IPS DF 6.9 (cell line): ENCODE measurements at regions not wholly inside any gene's neighbourhood (a gene's known extent, or its start where the extent isn't known, plus 50 kb on each side); places are given as distances from the start of the nearest gene placed in this dataset.

Source experiments
- DNase-seq: peaks from one replicate; pipeline ENCODE4 v3.0.0-alpha.2; 2013; ENCODE audit warnings: low read depth, low spot score
- H3K27ac ChIP-seq: one replicate; pipeline ENCODE4 v1.5.1; 2013; ENCODE audit warnings: low read length, control low read depth
- H3K27me3 ChIP-seq: 2 replicates; pipeline ENCODE4 v1.6.1; 2013; ENCODE audit warnings: mild to moderate bottlenecking, low read length; ENCODE audit not compliant: control insufficient read depth, insufficient read depth
- H3K36me3 ChIP-seq: 2 replicates; pipeline ENCODE4 v1.6.1; 2013; ENCODE audit warnings: low read length; ENCODE audit not compliant: control insufficient read depth, insufficient read depth
- H3K4me1 ChIP-seq: 2 replicates; pipeline ENCODE4 v1.6.1; 2013; ENCODE audit warnings: low read length; ENCODE audit not compliant: control insufficient read depth, insufficient read depth
- H3K4me3 ChIP-seq: 2 replicates; pipeline ENCODE4 v1.5.1; 2013; ENCODE audit warnings: mild to moderate bottlenecking, low read length
- H3K9me3 ChIP-seq: 2 replicates; pipeline ENCODE4 v1.6.1; 2013; ENCODE audit warnings: low read length, inconsistent platforms; ENCODE audit not compliant: control insufficient read depth, insufficient read depth
- WGBS: extraction: QIAGEN DNeasy Blood & Tissue Kit; methylation state at CpG from one replicate; pipeline ENCODE4 v1.1.7; 2013; ENCODE audit warnings: mixed read lengths, missing lambda C conversion rate; ENCODE audit not compliant: insufficient read length, insufficient coverage; 5-methylcytosine and 5-hydroxymethylcytosine counted together

DNA sequence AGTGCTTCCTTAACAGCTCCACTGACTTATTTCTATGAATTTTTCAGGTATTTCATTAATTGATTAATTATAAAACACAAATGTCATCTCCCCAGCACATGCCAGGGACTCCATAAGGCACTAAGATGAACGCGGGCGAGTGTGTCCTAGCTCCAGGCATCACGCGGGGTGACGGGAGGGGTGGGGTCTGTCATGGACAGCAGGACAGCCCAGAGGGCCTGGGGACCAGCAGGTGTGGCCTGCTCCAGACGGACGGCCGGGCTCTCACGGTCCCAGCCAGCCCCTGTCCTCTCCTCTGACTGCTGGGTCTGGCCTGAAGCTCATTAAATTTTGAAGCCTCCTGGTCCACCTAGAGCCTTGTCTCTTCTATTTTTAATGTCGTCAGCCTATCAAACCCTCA is 531.1 kb downstream of the BRD1 start:
- DNase-seq, result no peak
- H3K36me3 ChIP-seq, result no peaks in the 10 kb centered on the region
- no peaks in the 10 kb centered on the region for H3K27me3 ChIP-seq
- peaks cover 31% of the 10 kb centered on the region for H3K9me3 ChIP-seq
- H3K4me3 ChIP-seq, result no peak overlapping the region
- no CpG with 5 or more reads among the region's 11 CpGs for WGBS
- no peaks in the 10 kb centered on the region for H3K4me1 ChIP-seq
- H3K27ac ChIP-seq, result no peak overlapping the region

DNA sequence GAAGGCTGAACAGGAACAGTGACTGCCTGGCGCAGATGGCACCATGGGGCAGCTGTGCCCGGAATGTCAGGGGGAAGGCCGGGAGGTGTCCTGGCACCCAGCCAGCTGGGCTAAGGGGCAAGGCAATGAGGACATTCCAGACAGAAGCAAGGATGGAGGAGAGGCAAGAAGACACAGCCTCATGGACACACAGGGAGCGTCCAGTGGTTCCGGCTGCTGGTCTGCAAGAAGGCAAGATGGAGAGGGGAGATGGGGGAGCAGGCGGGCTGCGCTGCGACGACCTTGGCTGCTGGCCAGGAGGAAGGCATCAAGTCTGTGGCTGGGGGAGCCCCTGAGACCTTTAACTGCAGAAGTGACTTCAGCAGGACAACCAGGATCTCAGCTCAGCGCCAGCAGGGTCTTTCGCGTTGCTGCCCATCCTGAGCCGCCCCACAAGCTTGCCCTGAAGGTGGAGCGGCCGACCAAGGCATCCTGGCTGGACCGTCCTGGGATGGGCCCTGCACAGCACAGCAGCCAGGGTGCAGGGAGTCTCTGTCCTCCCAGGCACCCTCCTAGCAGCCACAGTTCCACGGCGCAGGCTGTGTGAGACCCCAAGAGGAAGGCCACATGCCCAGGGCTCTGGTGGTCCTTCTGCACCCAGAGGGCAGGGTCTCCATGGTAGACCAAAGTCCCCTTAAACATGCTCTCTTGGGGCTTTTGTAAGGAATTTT is 531.7 kb downstream of the BRD1 start:
- Histone ChIP-seq H3K4me1 (no peaks in the 10 kb centered on the region; the same call in 1 of the 2 replicates), H3K36me3 (no peaks in the 10 kb centered on the region), H3K27me3 (no peaks in the 10 kb centered on the region), H3K9me3 (peaks cover 29% of the 10 kb centered on the region), H3K4me3 (no peak overlapping the region), H3K27ac (no peak overlapping the region)
- no CpG with 5 or more reads among the region's 18 CpGs for WGBS
- DNase-seq, result no peak

DNA sequence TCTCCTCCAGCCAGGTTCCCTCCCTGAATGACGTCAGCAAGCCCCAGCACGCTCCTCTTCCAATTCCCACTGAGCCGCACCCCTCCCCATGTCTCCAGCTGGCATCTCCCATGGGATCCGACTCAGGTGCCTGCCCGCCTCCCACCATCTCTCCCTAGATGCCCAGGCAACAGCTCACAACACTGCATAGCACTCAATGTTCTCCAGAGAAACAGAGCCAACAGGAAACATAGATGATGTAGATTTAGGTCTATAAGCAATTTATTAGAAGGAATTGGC is 532.3 kb downstream of the BRD1 start:
- no peak overlapping the region for H3K27ac ChIP-seq
- no CpG with 5 or more reads among the region's 5 CpGs for WGBS
- no peak overlapping the region for H3K4me3 ChIP-seq
- H3K27me3 ChIP-seq, result no peaks in the 10 kb centered on the region
- DNase-seq, result no peak
- peaks cover 28% of the 10 kb centered on the region for H3K9me3 ChIP-seq
- no peaks in the 10 kb centered on the region for H3K36me3 ChIP-seq
- no peaks in the 10 kb centered on the region; the same call in 1 of the 2 replicates for H3K4me1 ChIP-seq

DNA sequence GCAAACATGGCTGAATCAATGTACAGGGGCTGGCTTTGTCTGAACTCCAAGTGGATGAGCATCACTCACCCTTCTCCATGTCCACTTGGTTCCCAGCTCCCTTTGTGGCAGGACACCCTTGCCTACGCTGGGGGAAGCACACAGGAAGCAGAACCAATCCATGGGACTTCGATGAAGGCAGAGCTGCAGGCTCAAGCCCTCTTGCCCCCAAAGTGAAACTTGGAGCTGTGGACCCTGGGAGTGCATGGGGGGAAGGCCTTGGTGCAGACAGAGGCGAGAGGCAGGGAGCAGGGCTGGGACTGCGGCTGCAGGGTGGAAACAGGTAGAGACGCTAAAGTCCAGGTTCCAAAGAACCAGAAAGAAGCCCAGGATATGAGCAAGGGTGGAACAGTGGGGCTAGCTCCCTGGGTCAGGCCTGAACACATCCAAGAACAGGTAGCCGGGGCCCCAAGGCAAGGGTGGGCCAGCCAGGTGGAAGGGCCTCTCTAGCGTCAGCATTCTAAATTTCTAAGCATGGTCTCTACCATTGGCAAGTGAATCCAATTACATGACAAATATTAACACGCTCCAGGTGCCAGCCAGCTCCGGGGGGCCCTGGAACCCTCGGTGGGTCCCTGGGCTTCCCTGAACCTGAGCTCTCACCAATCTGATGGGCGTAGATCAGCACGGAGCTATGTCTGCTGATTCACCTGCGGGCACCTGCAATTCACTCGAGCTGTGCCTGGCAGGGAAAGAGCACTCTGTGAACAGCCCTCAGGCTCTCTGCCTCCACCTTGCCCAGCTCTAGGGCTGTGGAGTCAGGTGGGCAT is 532.8 kb downstream of the BRD1 start:
- no CpG with 5 or more reads among the region's 14 CpGs for WGBS
- no peak for DNase-seq
- Histone ChIP-seq H3K27ac (no peak overlapping the region), H3K36me3 (no peaks in the 10 kb centered on the region), H3K9me3 (peaks cover 28% of the 10 kb centered on the region), H3K27me3 (no peaks in the 10 kb centered on the region), H3K4me3 (no peak overlapping the region), H3K4me1 (no peaks in the 10 kb centered on the region; the same call in 1 of the 2 replicates)

DNA sequence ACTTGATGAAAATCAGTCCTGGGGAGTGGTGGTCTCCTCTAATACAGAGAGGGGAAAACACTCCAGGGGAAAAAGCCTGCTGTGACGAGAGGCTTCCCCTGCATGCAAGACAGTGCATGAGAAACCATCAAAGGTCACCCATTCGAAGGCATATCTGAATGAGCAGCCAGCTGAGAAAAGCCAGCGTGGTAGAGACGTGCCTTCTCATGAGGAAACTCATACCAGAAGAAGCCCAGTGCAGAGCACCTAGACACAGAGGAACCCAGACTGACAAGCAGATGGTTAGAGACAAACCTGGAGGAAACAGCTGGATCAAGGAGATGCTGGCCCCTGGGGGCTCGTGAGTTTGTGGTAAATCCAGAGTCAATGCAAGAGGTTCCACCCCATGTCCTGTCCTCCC is 534.8 kb downstream of the BRD1 start:
- Histone ChIP-seq H3K27ac (no peak overlapping the region), H3K4me3 (no peak overlapping the region), H3K27me3 (no peaks in the 10 kb centered on the region), H3K9me3 (peaks cover 21% of the 10 kb centered on the region), H3K36me3 (no peaks in the 10 kb centered on the region), H3K4me1 (no peaks in the 10 kb centered on the region; the same call in 1 of the 2 replicates)
- no peak for DNase-seq
- WGBS, result no CpG with 5 or more reads among the region's 5 CpGs

DNA sequence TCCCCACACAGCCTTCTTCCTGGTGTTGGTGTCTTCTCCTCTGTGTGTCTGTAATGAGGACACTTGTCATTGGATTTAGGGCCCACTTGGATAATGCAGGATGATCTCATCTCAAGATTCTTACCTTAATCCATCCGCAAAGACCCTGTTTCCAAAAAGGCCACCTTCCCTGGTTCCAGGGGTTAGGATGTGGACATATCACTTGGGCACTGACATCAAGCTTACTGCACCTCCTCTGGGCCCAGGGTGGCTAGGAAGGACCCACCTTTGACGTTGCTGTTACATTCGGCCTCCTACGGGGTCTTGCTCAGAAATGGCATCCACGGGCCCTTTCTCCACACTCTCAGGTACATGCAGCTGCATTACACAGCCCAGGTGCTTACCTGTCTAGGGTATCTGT is 535.9 kb downstream of the BRD1 start:
- H3K9me3 ChIP-seq, result peaks cover 18% of the 10 kb centered on the region
- no peaks in the 10 kb centered on the region for H3K36me3 ChIP-seq
- no peaks in the 10 kb centered on the region for H3K27me3 ChIP-seq
- no peak for DNase-seq
- no peaks in the 10 kb centered on the region; the same call in 1 of the 2 replicates for H3K4me1 ChIP-seq
- no CpG with 5 or more reads among the region's 5 CpGs for WGBS
- no peak overlapping the region for H3K27ac ChIP-seq
- no peak overlapping the region for H3K4me3 ChIP-seq

DNA sequence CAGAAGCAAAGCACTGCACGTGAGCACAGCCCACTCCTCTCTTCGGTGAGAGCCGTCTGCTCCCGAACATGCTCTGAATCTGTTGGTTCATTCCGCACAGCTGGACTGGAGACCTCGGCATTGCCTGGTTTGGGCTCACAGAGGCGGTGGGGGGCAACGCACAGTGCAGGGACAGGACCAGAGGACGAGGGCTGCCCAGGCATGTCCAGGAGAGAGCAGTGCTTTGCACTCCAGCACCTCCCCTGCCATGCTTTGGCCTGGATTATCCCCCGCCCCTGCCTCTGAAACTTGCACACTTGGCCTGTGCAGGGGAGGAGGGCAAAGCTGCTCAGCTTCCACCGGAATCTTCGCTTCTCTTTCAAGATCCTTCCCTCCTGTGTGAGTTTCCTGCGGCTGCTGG is 536.5 kb downstream of the BRD1 start:
- WGBS, result no CpG with 5 or more reads among the region's 13 CpGs
- H3K36me3 ChIP-seq, result no peaks in the 10 kb centered on the region
- no peaks in the 10 kb centered on the region; the same call in 1 of the 2 replicates for H3K4me1 ChIP-seq
- H3K27ac ChIP-seq, result no peak overlapping the region
- H3K9me3 ChIP-seq, result peaks cover 16% of the 10 kb centered on the region
- H3K4me3 ChIP-seq, result no peak overlapping the region
- H3K27me3 ChIP-seq, result no peaks in the 10 kb centered on the region
- DNase-seq, result no peak

DNA sequence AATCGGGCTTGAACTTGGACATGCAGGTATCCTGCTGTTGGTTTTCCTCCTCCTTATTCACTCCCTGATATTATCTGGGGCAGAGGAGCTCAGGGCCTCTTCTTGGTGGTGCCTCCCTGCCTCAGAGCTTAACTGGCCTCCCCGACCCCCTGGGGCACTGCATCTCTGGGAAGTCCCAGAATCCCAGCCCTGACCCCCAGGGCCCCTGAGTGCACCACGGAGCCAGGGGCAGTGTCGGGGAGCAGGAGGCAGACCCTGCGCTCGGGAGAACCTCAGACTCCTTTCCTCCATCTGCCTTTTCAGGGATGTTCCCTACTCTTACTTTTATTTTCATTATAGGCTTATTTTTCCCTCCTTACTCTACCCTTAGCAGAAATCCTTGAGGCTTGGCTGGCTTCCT is 537.0 kb downstream of the BRD1 start:
- Histone ChIP-seq H3K4me1 (no peaks in the 10 kb centered on the region; the same call in 1 of the 2 replicates), H3K27ac (no peak overlapping the region), H3K36me3 (no peaks in the 10 kb centered on the region), H3K27me3 (no peaks in the 10 kb centered on the region), H3K9me3 (peaks cover 16% of the 10 kb centered on the region), H3K4me3 (no peak overlapping the region)
- no CpG with 5 or more reads among the region's 6 CpGs for WGBS
- no peak for DNase-seq

DNA sequence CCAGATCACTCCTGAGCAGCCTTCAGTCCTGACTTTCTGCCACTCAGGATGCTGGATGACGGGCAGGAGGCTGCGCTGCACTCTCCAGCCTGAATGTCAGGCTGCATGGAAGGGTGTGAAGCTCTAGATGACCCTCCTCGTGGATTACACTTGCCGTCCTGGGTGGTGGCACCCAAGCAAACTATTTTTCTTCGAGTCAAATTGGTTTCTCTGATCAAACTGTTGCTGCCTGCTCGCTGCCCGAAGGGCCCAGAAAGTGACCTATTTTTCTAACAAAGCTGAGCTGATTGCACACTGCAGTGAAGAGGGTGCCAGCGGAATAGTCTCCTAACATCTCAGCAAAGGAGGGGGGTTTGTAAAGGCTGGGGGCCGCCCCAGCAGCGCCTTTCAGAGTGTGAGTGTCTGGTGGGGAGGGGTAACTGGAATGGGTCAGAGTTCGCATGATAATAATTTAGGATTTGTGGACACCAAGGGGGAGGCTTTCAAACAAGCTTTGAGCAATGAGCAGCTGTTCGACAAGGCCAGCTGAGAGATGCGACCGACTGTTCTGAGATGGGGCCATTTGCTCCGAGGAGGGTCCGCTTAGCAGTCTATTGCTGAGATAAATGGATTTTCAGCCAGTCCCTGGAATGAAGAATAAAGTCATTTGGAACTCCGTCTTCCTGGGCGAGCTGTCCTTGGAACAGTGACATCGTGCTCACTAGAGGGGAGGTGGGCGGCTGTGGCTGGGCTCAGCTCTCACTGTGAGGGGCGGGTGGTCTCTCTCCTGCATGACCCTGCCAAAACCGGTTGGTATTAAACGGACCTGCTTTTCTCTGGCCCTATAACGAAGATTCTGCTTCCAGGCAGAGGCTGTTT is 537.6 kb downstream of the BRD1 start:
- H3K27me3 ChIP-seq, result no peaks in the 10 kb centered on the region
- peaks cover 16% of the 10 kb centered on the region for H3K9me3 ChIP-seq

DNA sequence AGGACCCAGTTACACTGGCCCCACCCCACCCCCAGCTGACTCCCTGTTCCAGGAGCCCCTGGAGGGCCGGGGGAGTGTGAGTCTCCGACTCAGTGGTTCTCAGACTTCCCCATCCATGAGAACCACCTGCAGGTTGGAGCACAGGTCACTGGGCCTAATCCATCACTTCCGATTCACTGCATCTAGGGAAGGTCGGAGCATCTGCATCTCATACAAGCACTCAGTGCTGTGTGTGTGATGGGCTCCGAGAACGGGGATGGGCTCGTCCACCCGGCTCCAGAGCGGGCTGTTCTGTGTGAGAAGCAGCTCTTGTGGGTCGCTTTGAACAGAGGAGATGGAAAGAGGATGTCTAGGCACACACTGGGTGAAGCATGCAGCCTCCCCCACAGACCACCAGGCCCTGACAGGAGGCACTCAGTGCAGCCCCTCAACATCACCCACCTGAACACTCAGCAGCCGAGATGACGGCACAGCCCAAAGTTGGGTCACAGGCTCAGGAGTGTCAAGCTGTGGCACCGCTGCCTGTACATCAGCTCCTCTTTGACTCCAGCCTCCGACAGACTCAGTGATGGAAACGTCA is 541.4 kb downstream of the BRD1 start:
- no CpG with 5 or more reads among the region's 15 CpGs for WGBS
- no peak overlapping the region for H3K27ac ChIP-seq

More for the DNA sequence above, 537.6 kb downstream of the BRD1 start:
- Histone ChIP-seq H3K4me1 (no peaks in the 10 kb centered on the region; the same call in 1 of the 2 replicates), H3K36me3 (no peaks in the 10 kb centered on the region), H3K27ac (no peak overlapping the region), H3K4me3 (no peak overlapping the region)
- no peak for DNase-seq
- WGBS, result no CpG with 5 or more reads among the region's 24 CpGs

More for the DNA sequence above, 541.4 kb downstream of the BRD1 start:
- H3K4me1 ChIP-seq, result no peaks in the 10 kb centered on the region; the same call in 1 of the 2 replicates
- no peak for DNase-seq
- H3K36me3 ChIP-seq, result no peaks in the 10 kb centered on the region
- no peaks in the 10 kb centered on the region for H3K27me3 ChIP-seq
- H3K4me3 ChIP-seq, result no peak overlapping the region
- peaks cover 18% of the 10 kb centered on the region for H3K9me3 ChIP-seq
